Endothelial cell of umbilical vein (primary cell): ENCODE measurements at regions not wholly inside any gene's neighbourhood (a gene's known extent, or its start where the extent isn't known, plus 50 kb on each side); places are given as distances from the start of the nearest gene placed in this dataset.

Source experiments
- BruUV-seq: library from RNA; stranded (reverse); fragments of 400-500 nt; replicated peaks from 2 replicates; lab custom pipeline; 2021; lab: Mats Ljungman, UMichigan
- CTCF ChIA-PET: fragments of 300-600, 350-600 bp; sonication (Branson Sonifier 250); formaldehyde crosslinking; loops from one replicate; lab custom pipeline; 2021; ENCODE audit warnings: antibody characterized with exemption, inconsistent platforms; lab: Charles Lee
- POLR2A ChIA-PET: fragments of 300-600, 350-600 bp; sonication (Branson Sonifier 250); formaldehyde crosslinking; loops from one replicate; lab custom pipeline; 2021; ENCODE audit warnings: antibody characterized with exemption, inconsistent platforms; lab: Charles Lee
- DNase-seq: peaks from one replicate; pipeline ENCODE4 v3.0.0-alpha.2; 2011; ENCODE audit warnings: low read depth, low spot score
- FAIRE-seq: peaks from 2 replicates; lab custom pipeline; 2011; peaks lifted over from hg19 to GRCh38; lab: Jason Lieb, UNC
- H2AFZ ChIP-seq: 2 replicates; pipeline ENCODE4 v1.6.0; 2012; ENCODE audit warnings: low read depth, low read length, control low read depth, inconsistent platforms
- H3K27ac ChIP-seq: 2 replicates; pipeline ENCODE4 v1.5.1; 2011; ENCODE audit warnings: low read depth, mild to moderate bottlenecking, control low read depth, low read length, moderate library complexity; ENCODE audit not compliant: insufficient read depth
- H3K27me3 ChIP-seq, 2 experiments: 2 replicates each; pipeline versions ENCODE4 v1.6.0 to v1.6.1; 2011; ENCODE audit warnings: low read length in 2 of 2, mixed read lengths in 1 of 2; ENCODE audit not compliant: control insufficient read depth in 2 of 2, insufficient read depth in 2 of 2
- H3K36me3 ChIP-seq, 2 experiments: 2 replicates in 1 of 2; 3 replicates in 1 of 2; pipeline ENCODE4 v1.5.1; 2011; ENCODE audit warnings: low read length in 2 of 2, mild to moderate bottlenecking in 1 of 2, moderate library complexity in 1 of 2; ENCODE audit not compliant: control insufficient read depth in 2 of 2, insufficient read depth in 2 of 2; ENCODE audit errors: extremely low read depth in 1 of 2
- H3K4me1 ChIP-seq: 3 replicates; pipeline ENCODE4 v1.5.1; 2011; ENCODE audit warnings: mild to moderate bottlenecking, low read length; ENCODE audit not compliant: control insufficient read depth, insufficient read depth; ENCODE audit errors: extremely low read depth
- H3K4me2 ChIP-seq: 2 replicates; pipeline ENCODE4 v1.6.1; 2011; ENCODE audit warnings: low read length, control low read depth, mixed read lengths; ENCODE audit not compliant: insufficient read depth
- H3K4me3 ChIP-seq, 3 experiments: fragments of 200-600 bp in 1 of 3; sonication (generic), shearing (Covaris generic) in 1 of 3; replicated peaks in 1 of 3; 2 replicates each; pipeline ENCODE4 v1.5.1; 2011 to 2016; ENCODE audit warnings: control low read depth in 3 of 3, low read length in 3 of 3, mild to moderate bottlenecking in 2 of 3, inconsistent platforms in 1 of 3, low read depth in 1 of 3, moderate library complexity in 1 of 3; ENCODE audit not compliant: insufficient read depth in 1 of 3
- H3K79me2 ChIP-seq: 2 replicates; pipeline ENCODE4 v1.6.0; 2012; ENCODE audit warnings: low read length, inconsistent platforms; ENCODE audit not compliant: control insufficient read depth, insufficient read depth
- H3K9ac ChIP-seq: replicated peaks from 2 replicates; pipeline ENCODE3; 2011; ENCODE audit warnings: low read length, control low read depth; ENCODE audit not compliant: insufficient read depth; ENCODE audit errors: extremely low read depth
- H3K9me1 ChIP-seq: replicated peaks from 3 replicates; pipeline ENCODE4 v1.6.0; 2011; ENCODE audit warnings: mild to moderate bottlenecking, low read length; ENCODE audit not compliant: control insufficient read depth, insufficient read depth; ENCODE audit errors: extremely low read depth
- H3K9me3 ChIP-seq: replicated peaks from 2 replicates; pipeline ENCODE4 v1.5.1; 2012; ENCODE audit warnings: low read length, inconsistent platforms; ENCODE audit not compliant: control insufficient read depth, insufficient read depth
- H4K20me1 ChIP-seq: replicated peaks from 2 replicates; pipeline ENCODE3; 2011; ENCODE audit warnings: mild to moderate bottlenecking, low read length; ENCODE audit not compliant: control insufficient read depth, insufficient read depth; ENCODE audit errors: extremely low read depth
- CTCF ChIP-seq, 2 donors: IDR thresholded peaks; 1 replicate in 1 of 2; 2 replicates in 1 of 2; pipeline ENCODE4 v1.5.1; 2011; ENCODE audit warnings: low read length in 2 of 2, mild to moderate bottlenecking in 2 of 2, moderate library complexity in 2 of 2, control low read depth in 1 of 2, inconsistent platforms in 1 of 2, low read depth in 1 of 2; ENCODE audit not compliant: insufficient read depth in 1 of 2; ENCODE audit errors: extremely low read depth in 1 of 2
- EZH2 ChIP-seq: IDR thresholded peaks from 2 replicates; pipeline ENCODE4 v1.6.1; 2012; ENCODE audit warnings: borderline replicate concordance, low read depth, mild to moderate bottlenecking, moderate library complexity, low read length, inconsistent platforms; ENCODE audit not compliant: severe bottlenecking
- FOS ChIP-seq: IDR thresholded peaks from 2 replicates; pipeline ENCODE4 v1.6.1; 2011; ENCODE audit warnings: mild to moderate bottlenecking, low read length, moderate library complexity, borderline replicate concordance; ENCODE audit not compliant: insufficient read depth
- GATA2 ChIP-seq: IDR thresholded peaks from 2 replicates; pipeline ENCODE4 v1.7.0; 2011; ENCODE audit warnings: low read depth, mild to moderate bottlenecking, moderate library complexity, mixed read lengths, low read length; ENCODE audit not compliant: insufficient read length, insufficient read depth
- JUN ChIP-seq: IDR thresholded peaks from 2 replicates; pipeline ENCODE4 v1.6.1; 2011; ENCODE audit warnings: borderline replicate concordance, low read depth; ENCODE audit not compliant: insufficient read length, insufficient read depth
- MAX ChIP-seq: IDR thresholded peaks from 2 replicates; pipeline ENCODE4 v1.6.1; 2011; ENCODE audit not compliant: insufficient read depth, insufficient read length
- MYC ChIP-seq: IDR thresholded peaks from one replicate; pipeline ENCODE4 v1.6.1; 2011; ENCODE audit warnings: mild to moderate bottlenecking, low read depth, low read length
- POLR2A ChIP-seq: IDR thresholded peaks from 2 replicates; pipeline ENCODE4 v1.6.1; 2012; ENCODE audit warnings: low read depth, mild to moderate bottlenecking, control low read depth, low read length
- POLR2AphosphoS5 ChIP-seq: IDR thresholded peaks from 2 replicates; pipeline ENCODE4 v1.6.1; 2012; ENCODE audit warnings: low read depth, mild to moderate bottlenecking, control low read depth, low read length, moderate library complexity; ENCODE audit not compliant: insufficient read depth
- dilution Hi-C: fragments of 300-500 bp; cut with MboI; formaldehyde crosslinking; loops from one replicate; pipeline ENCODE4 v1.15.0; 2019; ENCODE audit warnings: low sequenced_read_pairs; ENCODE audit not compliant: extremely low pct_ligation_motif_present
- intact Hi-C: fragments of 100-400 bp; cut with micrococcal nuclease; formaldehyde crosslinking; loops from one replicate; pipeline ENCODE4 v1.10.0; 2022

- Histone ChIP-seq H3K4me2 (no peak overlapping the region), H3K36me3 (no peaks in the 10 kb centered on the region), H3K4me3 (no peak overlapping the region), H2AFZ (no peak overlapping the region), H3K9me1 (no peaks in the 10 kb centered on the region), H3K79me2 (no peaks in the 10 kb centered on the region), H3K27me3 (no peaks in the 10 kb centered on the region), H3K4me1 (no peaks in the 10 kb centered on the region), H3K9me3 (no peaks in the 10 kb centered on the region), H4K20me1 (no peaks in the 10 kb centered on the region), H3K27ac (no peak overlapping the region), H3K9ac (no peak overlapping the region)
- no TSS peak for BruUV-seq
- TF ChIP-seq MAX (no peak), POLR2AphosphoS5 (no peak), MYC (no peak), EZH2 (no peak), CTCF (IDR thresholded peaks at IDR 0.05; ENCODE audit: extremely low read depth in 1 of 2, insufficient read depth in 1 of 2, low read depth in 1 of 2, low read length in 2 of 2) (no peak), POLR2A (no peak), GATA2 (no peak), FOS (no peak), JUN (no peak)
- intact Hi-C loops = no loop called here
- ChIA-PET CTCF (no interaction called here), POLR2A (no interaction called here)
- dilution Hi-C loops = no loop called here
- FAIRE-seq = no peak
- no peak for DNase-seq
Observed at GRCh38 chr13:105928048-105928447, 607.4 kb downstream of the EFNB2 start.
